SU-DHL-6 (cell line): ENCODE measurements at regions not wholly inside any gene's neighbourhood (a gene's known extent, or its start where the extent isn't known, plus 50 kb on each side); places are given as distances from the start of the nearest gene placed in this dataset.

ENCODE experiments used
- EZH2phosphoT487 ChIP-seq: fragments of 200-600 bp; sonication (generic), shearing (Covaris generic); conservative IDR thresholded peaks from 2 replicates; pipeline ENCODE4 v1.6.1; 2018; ENCODE audit warnings: mild to moderate bottlenecking, antibody characterized with exemption, low read length, moderate library complexity, mixed read lengths
- TF ChIP-seq, protein P1 (sequence below): fragments of 200-600 bp; sonication (generic); IDR thresholded peaks from one replicate; pipeline ENCODE4 v1.5.1; 2017; ENCODE audit warnings: antibody characterized with exemption, mild to moderate bottlenecking, low read length, moderate library complexity; ENCODE audit not compliant: insufficient read depth, poor library complexity, severe bottlenecking

GRCh38 chr13:82817133-82817532, 1065.1 kb downstream of the SLITRK1 start:
- TF ChIP-seq, protein P1, sequence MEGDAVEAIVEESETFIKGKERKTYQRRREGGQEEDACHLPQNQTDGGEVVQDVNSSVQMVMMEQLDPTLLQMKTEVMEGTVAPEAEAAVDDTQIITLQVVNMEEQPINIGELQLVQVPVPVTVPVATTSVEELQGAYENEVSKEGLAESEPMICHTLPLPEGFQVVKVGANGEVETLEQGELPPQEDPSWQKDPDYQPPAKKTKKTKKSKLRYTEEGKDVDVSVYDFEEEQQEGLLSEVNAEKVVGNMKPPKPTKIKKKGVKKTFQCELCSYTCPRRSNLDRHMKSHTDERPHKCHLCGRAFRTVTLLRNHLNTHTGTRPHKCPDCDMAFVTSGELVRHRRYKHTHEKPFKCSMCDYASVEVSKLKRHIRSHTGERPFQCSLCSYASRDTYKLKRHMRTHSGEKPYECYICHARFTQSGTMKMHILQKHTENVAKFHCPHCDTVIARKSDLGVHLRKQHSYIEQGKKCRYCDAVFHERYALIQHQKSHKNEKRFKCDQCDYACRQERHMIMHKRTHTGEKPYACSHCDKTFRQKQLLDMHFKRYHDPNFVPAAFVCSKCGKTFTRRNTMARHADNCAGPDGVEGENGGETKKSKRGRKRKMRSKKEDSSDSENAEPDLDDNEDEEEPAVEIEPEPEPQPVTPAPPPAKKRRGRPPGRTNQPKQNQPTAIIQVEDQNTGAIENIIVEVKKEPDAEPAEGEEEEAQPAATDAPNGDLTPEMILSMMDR: no peak
- TF ChIP-seq EZH2phosphoT487: no peak
